AG09309 (cell line): ENCODE measurements at regions not wholly inside any gene's neighbourhood (a gene's known extent, or its start where the extent isn't known, plus 50 kb on each side); places are given as distances from the start of the nearest gene placed in this dataset.

Experiments
- DNase-seq: peaks from one replicate; pipeline ENCODE4 v3.0.0-alpha.2; 2010; ENCODE audit warnings: low read depth
- H3K4me3 ChIP-seq: 2 replicates; pipeline ENCODE4 v1.5.1; 2011; ENCODE audit warnings: mild to moderate bottlenecking, low read depth, low read length, moderate library complexity; ENCODE audit not compliant: control insufficient read depth
- TF ChIP-seq, protein P1 (sequence below): IDR thresholded peaks from 2 replicates; pipeline ENCODE4 v1.5.1; 2011; ENCODE audit warnings: mild to moderate bottlenecking, low read depth, low read length, inconsistent platforms; ENCODE audit not compliant: insufficient read depth, control insufficient read depth; ENCODE audit errors: missing control alignments

GRCh38 chr4:126702747-126703146 is 930.0 kb upstream of the INTU start:
- DNase-seq = no peak
- TF ChIP-seq, protein P1, sequence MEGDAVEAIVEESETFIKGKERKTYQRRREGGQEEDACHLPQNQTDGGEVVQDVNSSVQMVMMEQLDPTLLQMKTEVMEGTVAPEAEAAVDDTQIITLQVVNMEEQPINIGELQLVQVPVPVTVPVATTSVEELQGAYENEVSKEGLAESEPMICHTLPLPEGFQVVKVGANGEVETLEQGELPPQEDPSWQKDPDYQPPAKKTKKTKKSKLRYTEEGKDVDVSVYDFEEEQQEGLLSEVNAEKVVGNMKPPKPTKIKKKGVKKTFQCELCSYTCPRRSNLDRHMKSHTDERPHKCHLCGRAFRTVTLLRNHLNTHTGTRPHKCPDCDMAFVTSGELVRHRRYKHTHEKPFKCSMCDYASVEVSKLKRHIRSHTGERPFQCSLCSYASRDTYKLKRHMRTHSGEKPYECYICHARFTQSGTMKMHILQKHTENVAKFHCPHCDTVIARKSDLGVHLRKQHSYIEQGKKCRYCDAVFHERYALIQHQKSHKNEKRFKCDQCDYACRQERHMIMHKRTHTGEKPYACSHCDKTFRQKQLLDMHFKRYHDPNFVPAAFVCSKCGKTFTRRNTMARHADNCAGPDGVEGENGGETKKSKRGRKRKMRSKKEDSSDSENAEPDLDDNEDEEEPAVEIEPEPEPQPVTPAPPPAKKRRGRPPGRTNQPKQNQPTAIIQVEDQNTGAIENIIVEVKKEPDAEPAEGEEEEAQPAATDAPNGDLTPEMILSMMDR = no peak

GRCh38 chr4:126705266-126705665 is 927.5 kb upstream of the INTU start:
- no peak overlapping the region for H3K4me3 ChIP-seq
- TF ChIP-seq, protein P1 = no peak
- DNase-seq = no peak

More at GRCh38 chr4:126702747-126703146, 930.0 kb upstream of the INTU start:
- H3K4me3 ChIP-seq = no peak overlapping the region

DNA sequence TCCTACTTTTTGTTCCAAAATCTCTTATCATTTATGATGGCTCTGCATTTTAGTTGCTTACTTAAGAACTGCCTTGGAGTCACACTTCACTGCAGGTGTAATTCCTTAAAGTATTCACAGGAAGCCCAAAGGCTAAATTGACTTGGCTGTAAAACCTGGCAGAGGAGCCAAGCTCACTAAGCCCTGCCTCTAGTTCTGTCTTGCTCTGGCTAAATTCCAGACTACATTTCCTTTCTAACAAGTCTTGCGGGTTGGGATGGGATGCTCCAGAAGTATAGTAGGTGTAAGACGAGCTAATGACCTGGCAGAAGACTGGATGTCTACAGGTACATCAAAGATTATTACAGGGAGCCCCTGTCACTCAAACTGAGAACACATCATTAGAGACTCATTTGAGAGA is 924.0 kb upstream of the INTU start:
- H3K4me3 ChIP-seq = no peak overlapping the region
- TF ChIP-seq, protein P1 = no peak
- DNase-seq = no peak

- TF ChIP-seq, protein P1 = no peak
- DNase-seq = no peak
- H3K4me3 ChIP-seq = no peak overlapping the region
Observed at GRCh38 chr4:126710935-126711334, 921.8 kb upstream of the INTU start.

DNA sequence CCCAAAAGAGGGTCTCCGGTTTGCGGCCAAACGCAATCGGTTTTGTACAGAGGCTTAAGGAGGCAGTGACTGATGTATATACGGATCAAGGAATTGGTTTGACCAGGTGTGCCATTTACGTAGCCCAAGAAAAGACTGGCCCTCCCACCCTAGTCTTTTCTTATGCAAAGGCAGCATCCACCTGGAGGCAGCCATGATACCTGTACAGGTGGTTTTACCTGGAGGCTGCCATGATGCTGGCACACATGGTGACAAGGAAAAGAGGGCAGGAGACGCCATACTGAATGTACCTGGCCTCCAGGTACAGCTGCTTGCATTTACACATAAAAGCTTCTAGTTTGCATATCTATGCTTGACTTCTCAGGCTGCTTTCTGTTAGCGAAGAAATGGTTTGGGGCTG is 917.7 kb upstream of the INTU start:
- no peak overlapping the region for H3K4me3 ChIP-seq
- TF ChIP-seq, protein P1 = no peak
- DNase-seq = no peak

GRCh38 chr4:126715681-126716080 is 917.1 kb upstream of the INTU start:
- no peak for DNase-seq
- TF ChIP-seq, protein P1 = no peak
- no peak overlapping the region for H3K4me3 ChIP-seq

- H3K4me3 ChIP-seq = no peak overlapping the region
- DNase-seq = no peak
- TF ChIP-seq, protein P1 = no peak
Observed at GRCh38 chr4:126718136-126718535, 914.6 kb upstream of the INTU start.
